Prostate gland (tissue), 2 donors: ENCODE measurements at regions not wholly inside any gene's neighbourhood (a gene's known extent, or its start where the extent isn't known, plus 50 kb on each side); places are given as distances from the start of the nearest gene placed in this dataset.

Experiments
- CTCF ChIP-seq, 4 experiments: fragments of 200-600 bp in 2 of 4; fragments of 450-650 bp in 2 of 4; sonication (generic) in 2 of 4; IDR thresholded peaks; 1 replicate in 3 of 4; 2 replicates in 1 of 4; pipeline ENCODE4 v1.5.1; 2016 to 2019; ENCODE audit warnings: antibody characterized with exemption in 4 of 4, mild to moderate bottlenecking in 2 of 4, moderate library complexity in 2 of 4
- POLR2A ChIP-seq: fragments of 450-650 bp; IDR thresholded peaks from one replicate; pipeline ENCODE4 v1.6.1; 2016; ENCODE audit warnings: antibody characterized with exemption, mild to moderate bottlenecking

DNA sequence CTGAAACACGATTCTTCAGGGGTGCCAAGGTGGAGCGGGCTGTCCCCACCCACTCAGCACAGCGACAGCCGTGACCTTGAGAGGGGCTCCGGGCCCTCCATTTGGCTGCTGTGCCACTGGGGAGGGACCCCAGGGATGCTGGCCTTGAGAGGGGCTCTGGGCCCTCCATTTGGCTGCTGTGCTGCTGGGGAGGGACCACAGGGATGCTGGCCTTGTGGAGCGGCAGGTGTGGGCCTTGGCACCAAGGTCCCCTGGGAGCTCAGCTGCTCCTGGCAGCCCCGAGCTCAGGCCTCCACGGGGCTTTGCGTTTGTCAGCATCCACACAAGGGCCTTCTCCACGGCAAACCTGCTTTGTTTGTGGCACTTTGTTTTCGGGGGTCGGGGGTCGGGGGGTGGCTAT is 137.6 kb upstream of the LPCAT1 start:
- TF ChIP-seq CTCF (IDR thresholded peaks at IDR 0.05) (no peak), POLR2A (no peak)
